ENCODE measurements at regions not wholly inside any gene's neighbourhood (a gene's known extent, or its start where the extent isn't known, plus 50 kb on each side); places are given as distances from the start of the nearest gene placed in this dataset.

- POLR2A ChIA-PET = no interaction called here
- H3K27me3 ChIP-seq (ENCODE audit: control insufficient read depth, insufficient read depth, low read length) = no peaks in the 10 kb centered on the region
- intact Hi-C loops (cut with micrococcal nuclease; ENCODE audit: unreplicated experiment) = no loop called here
Observed at GRCh38 chr16:63697736-63698135, 1424.1 kb downstream of the CDH11 start.

GRCh38 chr16:63695347-63695746 lies 1426.5 kb downstream of the CDH11 start:
- ATAC-seq = no peak
- no peak for TF ChIP-seq CTCF (IDR thresholded peaks at IDR 0.05)
- H3K27ac ChIP-seq (ENCODE audit: low read length) = no peak overlapping the region
- no peaks in the 10 kb centered on the region for H3K4me1 ChIP-seq (ENCODE audit: control insufficient read depth, insufficient read depth, low read length)
- no peak overlapping the region for H3K4me3 ChIP-seq (ENCODE audit: low read depth in 2 of 2, low read length in 2 of 2)
- in situ Hi-C loops (cut with HindIII; ENCODE audit: low pct_unique_long_range_greater_than_20kb, low sequenced_read_pairs) (no loop called here), intact Hi-C loops (cut with micrococcal nuclease; ENCODE audit: unreplicated experiment) (no loop called here)
- H3K9me3 ChIP-seq (ENCODE audit: control insufficient read depth, insufficient read depth, low read depth, low read length) = no peaks in the 10 kb centered on the region
- no TSS peak for BruUV-seq (replicated peaks)
- no peaks in the 10 kb centered on the region for H3K27me3 ChIP-seq (ENCODE audit: control insufficient read depth, insufficient read depth, low read length)
- POLR2A ChIA-PET = no interaction called here
- CTCF ChIA-PET = no interaction called here
- DNase-seq (ENCODE audit: low read depth, low spot score) = no peak
- no peaks in the 10 kb centered on the region for H3K36me3 ChIP-seq (ENCODE audit: control insufficient read depth, insufficient read depth, low read length)

More at GRCh38 chr16:63697736-63698135, 1424.1 kb downstream of the CDH11 start:
- in situ Hi-C loops (cut with HindIII; ENCODE audit: low pct_unique_long_range_greater_than_20kb, low sequenced_read_pairs) = no loop called here
- Histone ChIP-seq H3K4me1 (ENCODE audit: control insufficient read depth, insufficient read depth, low read length) (no peaks in the 10 kb centered on the region), H3K27ac (ENCODE audit: low read length) (no peak overlapping the region), H3K9me3 (ENCODE audit: control insufficient read depth, insufficient read depth, low read depth, low read length) (no peaks in the 10 kb centered on the region), H3K4me3 (ENCODE audit: low read depth in 2 of 2, low read length in 2 of 2) (no peak overlapping the region), H3K36me3 (ENCODE audit: control insufficient read depth, insufficient read depth, low read length) (no peaks in the 10 kb centered on the region)
- CTCF ChIA-PET = no interaction called here
- no TSS peak for BruUV-seq (replicated peaks)
- no peak for ATAC-seq
- TF ChIP-seq POLR2AphosphoS5 (IDR thresholded peaks at IDR 0.05; ENCODE audit: low read depth, low read length) = no peak
- no peak for TF ChIP-seq REST (IDR thresholded peaks at IDR 0.05; ENCODE audit: insufficient read depth in 1 of 2, low read depth in 2 of 2, low read length in 1 of 2)
- no peak for TF ChIP-seq CTCF (IDR thresholded peaks at IDR 0.05)
- TF ChIP-seq SIN3A (IDR thresholded peaks at IDR 0.05; ENCODE audit: borderline replicate concordance, insufficient read depth, low read depth, low read length) = no peak
- no peak for TF ChIP-seq TCF7L2 (IDR thresholded peaks at IDR 0.05; ENCODE audit: low read depth, low read length)
- no peak for DNase-seq (ENCODE audit: low read depth, low spot score)

- no peak for TF ChIP-seq REST (IDR thresholded peaks at IDR 0.05; ENCODE audit: insufficient read depth in 1 of 2, low read depth in 2 of 2, low read length in 1 of 2)
- TF ChIP-seq SIN3A (IDR thresholded peaks at IDR 0.05; ENCODE audit: borderline replicate concordance, insufficient read depth, low read depth, low read length) = no peak
- no peak for TF ChIP-seq CTCF (IDR thresholded peaks at IDR 0.05)
- no peak for TF ChIP-seq TCF7L2 (IDR thresholded peaks at IDR 0.05; ENCODE audit: low read depth, low read length)
- no peak for TF ChIP-seq POLR2AphosphoS5 (IDR thresholded peaks at IDR 0.05; ENCODE audit: low read depth, low read length)
- POLR2A ChIA-PET = no interaction called here
- CTCF ChIA-PET = no interaction called here
- no peaks in the 10 kb centered on the region for H3K9me3 ChIP-seq (ENCODE audit: control insufficient read depth, insufficient read depth, low read depth, low read length)
- BruUV-seq (replicated peaks) = no TSS peak
- H3K4me3 ChIP-seq (ENCODE audit: low read depth in 2 of 2, low read length in 2 of 2) = no peak overlapping the region
- no peaks in the 10 kb centered on the region for H3K36me3 ChIP-seq (ENCODE audit: control insufficient read depth, insufficient read depth, low read length)
- intact Hi-C loops (cut with micrococcal nuclease; ENCODE audit: unreplicated experiment) = no loop called here
- ATAC-seq (no peak), DNase-seq (ENCODE audit: low read depth, low spot score) (no peak)
- no peaks in the 10 kb centered on the region for H3K4me1 ChIP-seq (ENCODE audit: control insufficient read depth, insufficient read depth, low read length)
- in situ Hi-C loops (cut with HindIII; ENCODE audit: low pct_unique_long_range_greater_than_20kb, low sequenced_read_pairs) = no loop called here
- no peaks in the 10 kb centered on the region for H3K27me3 ChIP-seq (ENCODE audit: control insufficient read depth, insufficient read depth, low read length)
- H3K27ac ChIP-seq (ENCODE audit: low read length) = no peak overlapping the region
Observed at GRCh38 chr16:63690961-63691360, 1430.9 kb downstream of the CDH11 start.
